ENCODE measurements at regions not wholly inside any gene's neighbourhood (a gene's known extent, or its start where the extent isn't known, plus 50 kb on each side); places are given as distances from the start of the nearest gene placed in this dataset.
"Not testable (repeated sequence)": the region's sequence is repeated elsewhere in the genome, so short reads cannot be mapped to it uniquely, and the experiment has no call there.

DNA sequence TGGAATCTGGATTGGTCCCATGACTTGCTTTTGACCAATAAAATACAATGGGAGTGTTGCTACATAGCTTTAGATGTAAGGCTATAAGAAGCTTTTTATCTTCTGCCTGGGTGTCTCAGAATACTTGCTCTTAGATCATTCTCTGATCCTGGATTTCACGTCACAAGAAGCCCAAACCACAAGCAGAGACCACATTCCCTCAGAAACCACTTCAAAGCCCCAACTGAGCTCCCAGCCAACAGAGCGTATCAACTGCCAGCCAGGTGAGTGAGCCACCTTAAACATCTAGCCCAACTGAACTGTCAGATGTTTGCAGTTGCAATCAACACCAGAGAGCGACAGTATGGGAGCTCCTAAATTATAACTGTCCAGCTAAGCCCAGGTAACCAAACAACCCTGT lies 687.1 kb downstream of the TLE1 start:
- peak; percentile 6 for DNase-seq (ENCODE audit: low spot score)

DNA sequence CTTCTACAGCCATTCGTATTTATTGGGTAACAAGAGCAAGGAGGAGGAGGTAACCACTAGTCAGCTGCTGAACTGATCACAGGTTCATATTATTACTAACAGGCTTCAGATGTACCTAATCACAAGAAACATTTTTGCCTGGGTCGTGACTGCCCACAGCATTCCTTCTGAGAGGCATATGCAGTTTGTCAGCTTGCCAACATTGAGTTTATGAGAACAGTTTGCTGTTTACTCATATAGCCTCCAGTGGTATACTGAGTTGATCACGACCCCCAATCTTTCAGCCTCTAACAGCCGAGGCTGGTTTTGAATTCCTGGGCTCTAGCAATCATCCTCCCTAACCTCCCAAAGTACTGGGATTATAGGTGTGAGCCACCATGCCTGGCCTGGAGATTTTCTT lies 693.6 kb downstream of the TLE1 start:
- DNase-seq (ENCODE audit: low spot score), result no peak

DNA sequence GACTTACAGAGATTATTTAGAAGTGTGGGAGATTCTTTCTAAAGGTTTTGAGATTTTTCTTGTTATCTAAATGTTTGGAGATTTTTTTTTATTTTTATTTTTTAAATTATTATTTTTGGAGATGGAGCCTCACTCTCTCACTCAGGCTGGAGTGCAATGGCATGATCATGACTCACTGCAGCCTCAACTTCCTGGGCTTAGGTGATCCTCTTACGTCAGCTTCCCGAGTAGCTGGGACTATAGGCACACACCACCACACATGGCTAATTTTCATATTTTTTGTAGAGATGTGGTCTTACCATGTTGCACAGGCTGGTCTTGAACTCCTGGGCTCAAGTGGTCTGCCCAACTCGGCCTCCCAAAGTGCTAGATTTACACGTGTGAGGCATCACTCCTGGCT lies 694.5 kb downstream of the TLE1 start:
- DNase-seq (ENCODE audit: low spot score), result no peak

DNA sequence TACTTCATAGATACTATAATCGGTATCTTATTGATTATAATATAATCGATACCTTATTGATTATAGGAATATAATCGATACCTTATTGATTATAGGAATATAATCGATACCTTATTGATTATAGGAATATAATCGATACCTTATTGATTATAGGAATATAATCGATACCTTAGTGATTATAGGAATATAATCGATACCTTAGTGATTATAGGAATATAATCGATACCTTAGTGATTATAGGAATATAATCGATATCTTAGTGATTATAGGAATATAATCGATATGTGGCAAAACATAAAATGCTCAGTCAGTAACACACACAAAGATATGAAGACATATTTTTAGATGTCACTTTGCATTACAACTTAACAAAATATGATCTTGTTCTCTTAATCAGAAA lies 703.8 kb downstream of the TLE1 start:
- DNase-seq (ENCODE audit: low spot score), result not testable (repeated sequence)

DNA sequence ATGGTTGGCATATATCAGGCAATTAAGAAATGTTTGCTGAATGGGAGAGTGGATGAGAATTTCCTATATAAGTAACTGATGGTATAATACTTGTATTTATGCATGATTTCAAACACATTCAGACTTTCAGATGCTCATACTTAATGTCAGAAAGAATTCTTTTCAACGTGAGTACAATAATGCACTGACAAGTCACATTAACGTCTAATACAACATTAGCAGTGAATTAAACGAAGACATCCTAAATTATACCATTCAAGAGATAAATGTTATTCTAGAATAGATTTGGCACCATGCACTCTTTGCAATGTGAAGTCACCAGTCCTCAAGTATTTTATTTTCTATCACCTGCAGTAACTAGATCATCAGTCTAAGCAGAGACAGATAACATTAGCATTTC lies 712.9 kb downstream of the TLE1 start:
- DNase-seq (ENCODE audit: low spot score), result no peak

DNA sequence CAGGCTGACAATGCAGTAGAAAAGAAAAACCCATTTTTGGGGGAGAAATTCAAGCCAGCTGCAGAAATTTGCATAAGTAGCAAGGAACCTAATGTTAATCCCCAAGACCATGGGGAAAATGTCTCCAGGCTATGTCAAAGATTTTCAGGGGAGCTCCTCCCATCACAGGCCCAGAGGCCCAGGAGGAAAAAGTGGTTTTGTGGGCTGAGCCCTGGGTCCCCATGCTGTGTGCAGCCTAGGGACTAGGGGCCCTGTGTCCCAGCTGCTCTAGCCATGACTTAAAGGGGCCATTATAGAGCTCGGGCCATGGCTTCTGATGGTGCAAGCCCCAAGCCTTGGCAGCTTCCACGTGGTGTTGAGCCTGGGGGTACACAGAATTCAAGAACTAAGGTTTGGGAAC lies 719.0 kb downstream of the TLE1 start:
- DNase-seq (ENCODE audit: low spot score), result not testable (repeated sequence)

DNA sequence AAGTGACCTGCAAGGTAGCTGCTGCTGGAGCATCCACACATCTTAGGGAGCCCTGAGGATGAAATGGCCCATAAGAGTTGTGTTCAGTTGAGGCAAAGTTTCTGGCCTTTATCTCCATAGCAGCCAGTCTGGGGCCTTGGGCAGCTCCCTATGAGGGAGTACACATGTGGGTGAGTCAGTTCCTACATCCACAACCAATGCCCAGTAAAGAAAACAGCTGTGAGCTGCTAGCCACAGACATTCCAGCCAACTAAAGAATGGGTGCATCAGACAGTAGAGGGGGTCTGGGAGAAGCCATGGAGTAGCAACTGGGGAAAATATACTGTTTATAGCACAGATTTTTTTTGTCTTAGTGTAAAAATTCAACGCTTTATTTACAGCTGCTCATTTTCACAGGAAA lies 720.7 kb downstream of the TLE1 start:
- DNase-seq (ENCODE audit: low spot score), result no peak

DNA sequence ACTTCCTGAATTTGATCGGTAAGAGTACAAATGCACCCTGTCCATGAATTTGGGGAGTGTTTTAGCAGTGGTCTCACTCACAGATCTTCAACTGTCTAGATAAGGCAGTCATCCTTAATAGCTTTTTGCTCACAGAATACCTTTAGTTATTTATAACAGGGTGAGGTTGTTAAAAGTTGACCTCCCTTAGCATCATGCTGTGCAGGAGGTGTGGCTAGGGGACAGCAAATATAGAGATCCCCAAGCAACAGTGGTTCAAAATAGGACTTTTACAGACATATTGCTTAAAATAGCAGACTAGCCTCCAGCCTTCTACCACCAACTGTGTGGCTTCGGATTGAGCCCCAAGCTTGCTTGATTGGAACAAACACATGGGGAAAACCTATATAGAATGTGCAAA lies 724.4 kb downstream of the TLE1 start:
- no peak for DNase-seq (ENCODE audit: low spot score)

DNA sequence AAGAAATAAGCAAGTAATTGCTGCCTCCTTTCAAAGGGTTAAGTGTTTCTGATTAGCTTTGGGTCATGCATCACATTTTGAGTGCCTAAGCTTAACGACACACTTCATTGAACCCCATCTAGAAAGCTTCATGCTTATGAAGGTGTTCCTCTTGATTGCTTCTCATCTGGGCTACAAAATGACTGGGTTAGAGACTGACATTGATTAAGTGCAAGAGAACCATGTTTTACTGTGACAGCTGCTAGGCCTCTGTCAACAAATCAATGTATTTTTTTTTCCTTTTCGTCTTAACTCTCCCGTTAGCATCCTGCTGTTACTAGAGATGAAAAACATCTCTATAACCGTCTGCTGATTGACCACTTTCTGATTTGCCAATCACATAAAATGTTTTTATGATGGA lies 725.0 kb downstream of the TLE1 start:
- no peak for DNase-seq (ENCODE audit: low spot score)

DNA sequence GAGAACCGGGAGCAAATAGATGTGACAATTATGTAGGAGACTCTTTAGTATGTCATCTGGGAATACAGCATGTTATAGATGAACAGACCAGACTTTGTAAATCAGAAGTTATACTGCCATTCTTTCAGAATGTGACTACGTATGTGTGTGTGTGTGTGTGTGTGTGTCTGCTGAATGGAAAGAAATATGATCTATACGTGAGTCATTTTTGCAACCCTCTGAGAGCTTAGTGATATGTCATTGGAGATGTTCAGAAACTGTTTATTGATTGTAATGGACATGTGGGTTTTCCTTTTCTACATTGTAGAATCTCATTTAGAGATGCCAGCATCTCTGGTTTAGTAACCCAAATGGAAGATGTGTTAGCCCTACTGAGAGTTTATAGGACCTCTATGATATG lies 731.5 kb downstream of the TLE1 start:
- no peak for DNase-seq (ENCODE audit: low spot score)

DNA sequence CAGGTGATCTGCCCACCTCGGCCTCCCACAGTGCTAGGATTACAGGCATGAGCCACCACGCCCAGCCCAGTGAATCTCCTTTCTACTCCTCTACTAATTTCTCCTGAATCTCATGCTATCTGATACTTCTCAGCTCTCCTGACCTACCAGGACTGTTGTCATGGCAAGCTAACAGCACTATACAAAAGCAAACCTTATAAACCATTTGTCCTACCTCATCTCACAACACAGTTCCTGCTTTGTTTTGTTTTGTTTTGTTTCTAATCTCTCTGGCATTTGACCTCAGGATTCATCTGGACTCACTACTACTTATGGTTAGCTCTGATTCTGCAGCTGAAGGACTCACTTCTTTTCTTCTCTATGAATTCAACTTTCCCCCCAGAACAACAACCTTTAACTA lies 734.8 kb downstream of the TLE1 start:
- DNase-seq (ENCODE audit: low spot score), result no peak

DNA sequence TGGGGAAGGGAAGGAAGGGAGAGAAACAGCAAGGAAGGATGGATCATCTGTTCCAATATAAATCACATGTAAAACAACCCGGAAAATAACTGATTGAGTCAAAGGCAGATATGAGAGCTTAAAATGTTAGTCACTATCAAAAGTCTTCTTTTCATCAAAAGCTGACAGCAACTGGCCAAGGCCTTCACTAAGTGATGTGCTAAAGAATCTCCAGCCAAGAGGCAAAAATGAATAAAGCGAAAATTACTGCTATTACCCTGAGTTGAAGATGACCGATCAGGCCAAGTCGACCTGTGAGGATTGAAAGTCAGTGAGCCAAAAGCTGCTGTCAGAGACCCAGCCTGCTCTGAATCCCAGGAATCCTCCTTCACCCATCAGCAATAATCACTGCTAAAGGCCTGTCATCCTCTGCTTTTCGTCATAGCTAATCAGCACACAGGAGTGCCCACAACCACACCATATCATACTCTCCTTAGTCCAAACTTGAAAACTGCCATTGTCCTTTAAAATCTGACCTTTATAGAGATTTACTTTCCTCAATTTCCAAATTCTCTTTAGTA lies 736.9 kb downstream of the TLE1 start:
- DNase-seq (ENCODE audit: low spot score), result no peak

DNA sequence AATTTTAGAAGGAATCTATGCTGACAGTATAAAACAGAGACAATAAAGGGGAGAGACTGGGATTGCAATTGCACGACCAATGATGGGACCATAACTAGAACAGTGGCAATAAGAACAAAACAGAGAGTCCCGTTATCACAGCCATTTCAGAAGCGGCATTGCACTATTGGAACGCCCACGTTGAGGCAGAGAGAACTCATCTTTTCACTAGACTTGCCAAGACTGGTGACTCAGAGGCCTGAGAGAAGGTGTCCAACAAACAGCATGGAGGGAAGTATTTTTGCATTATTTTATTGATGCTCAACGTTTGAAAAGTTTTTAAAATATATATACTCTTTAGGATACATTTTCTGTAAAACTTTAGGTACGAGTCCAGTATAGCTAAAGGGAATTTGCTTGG lies 737.7 kb downstream of the TLE1 start:
- peak; percentile 73 for DNase-seq (ENCODE audit: low spot score)

DNA sequence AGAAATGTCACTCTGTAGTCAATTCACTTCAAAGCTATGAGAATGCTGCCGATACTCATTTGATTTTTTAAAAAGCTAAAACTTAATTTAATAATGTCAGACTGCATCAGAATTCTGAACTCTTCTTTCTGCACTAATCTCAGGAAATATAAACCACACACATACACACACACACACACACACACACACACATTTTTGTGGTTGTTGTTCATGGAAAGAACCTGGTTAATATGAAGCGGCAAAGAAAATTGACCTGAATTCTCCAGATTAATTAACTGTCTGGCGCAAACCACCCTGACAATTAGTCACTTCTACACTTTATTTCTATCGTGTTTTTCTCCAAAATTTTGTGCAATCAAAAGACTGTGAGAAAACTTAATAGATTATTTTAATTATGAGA lies 740.5 kb downstream of the TLE1 start:
- DNase-seq (ENCODE audit: low spot score), result no peak

DNA sequence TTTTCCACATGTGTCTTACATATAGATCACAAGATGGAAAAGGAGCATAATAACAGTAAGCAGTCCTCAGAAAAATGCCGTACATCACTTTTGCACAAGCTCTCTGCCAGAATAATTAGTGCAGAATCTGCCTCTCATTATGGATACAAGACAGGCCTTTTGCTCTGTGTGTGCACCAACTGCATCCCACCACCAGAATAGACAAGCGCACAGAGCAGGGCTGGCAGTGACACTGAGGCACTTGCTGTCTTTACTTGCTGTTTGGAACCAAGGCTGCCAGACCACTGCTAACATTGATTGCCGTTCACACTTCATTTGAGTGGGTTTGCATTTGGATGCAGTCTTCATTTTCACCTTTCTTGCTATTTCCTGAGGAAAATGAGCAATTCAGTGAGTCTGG lies 741.3 kb downstream of the TLE1 start:
- no peak for DNase-seq (ENCODE audit: low spot score)

DNA sequence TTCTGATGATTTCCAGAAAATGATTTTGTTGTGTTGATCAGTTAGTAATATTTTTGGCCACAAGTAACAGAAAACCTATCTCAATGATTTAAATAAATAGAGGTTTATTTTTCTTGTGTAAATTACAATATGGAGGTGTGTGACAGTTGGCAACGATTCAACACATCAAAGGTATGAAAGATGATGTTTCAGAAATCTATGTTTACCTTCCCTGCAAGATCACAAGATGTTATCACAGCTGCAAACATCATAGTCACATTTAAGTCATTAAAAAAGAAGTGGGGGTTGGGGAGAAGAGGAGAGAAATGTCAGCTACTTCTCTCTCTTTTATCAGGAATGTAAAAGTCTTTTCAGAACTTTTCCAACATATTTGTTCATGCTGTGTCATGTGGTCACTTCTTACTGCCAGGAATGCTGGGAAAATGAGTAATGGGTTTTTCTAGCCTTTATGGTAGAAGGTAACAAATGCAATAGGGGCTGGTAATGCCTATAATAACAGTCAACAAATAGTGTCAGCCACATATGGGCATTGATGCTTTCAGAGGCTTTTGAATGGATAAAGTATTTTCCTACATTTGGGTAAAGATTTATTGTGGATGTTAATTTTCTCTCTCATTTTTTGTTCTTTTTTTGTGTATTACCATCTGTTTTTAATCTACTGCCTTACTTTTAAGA lies 742.7 kb downstream of the TLE1 start:
- no peak for DNase-seq (ENCODE audit: low spot score)

DNA sequence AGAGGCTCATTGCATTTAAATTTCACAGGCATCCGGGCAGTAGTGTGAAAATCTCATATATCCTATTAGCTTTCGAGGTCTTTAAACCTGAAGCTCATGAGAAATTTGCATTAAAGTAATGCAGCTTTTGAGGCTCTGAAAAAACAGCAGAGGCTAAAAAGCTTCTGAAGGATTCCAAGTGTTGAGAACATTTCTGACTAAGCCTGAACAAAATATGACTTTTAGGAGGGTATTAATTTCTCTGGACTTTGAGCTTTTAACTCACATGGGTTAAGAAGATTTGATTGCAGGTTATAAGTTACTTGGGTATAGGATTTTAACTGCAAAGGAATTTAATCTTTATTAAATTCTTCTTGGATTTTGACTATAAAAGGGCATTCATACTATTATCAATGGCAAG lies 743.9 kb downstream of the TLE1 start:
- no peak for DNase-seq (ENCODE audit: low spot score)

DNA sequence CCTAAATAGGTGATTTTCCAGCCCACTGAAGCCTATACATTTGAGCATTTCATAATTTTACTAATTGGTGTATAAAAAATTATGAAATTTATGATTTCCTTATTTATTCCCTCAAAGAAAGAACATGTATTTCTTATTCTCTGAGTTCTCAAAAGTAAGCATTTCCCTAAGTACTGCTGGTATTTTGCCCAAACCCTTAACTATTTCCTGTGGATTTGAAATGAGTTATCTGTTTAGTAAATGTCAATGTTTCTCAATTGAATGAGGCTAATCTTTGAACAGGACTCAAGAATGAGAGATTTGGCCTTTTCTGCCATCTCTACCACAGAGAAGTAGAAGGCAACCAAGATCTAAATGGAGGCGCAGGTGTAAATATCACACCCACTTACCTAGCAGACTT lies 751.7 kb downstream of the TLE1 start:
- DNase-seq (ENCODE audit: low spot score), result no peak

DNA sequence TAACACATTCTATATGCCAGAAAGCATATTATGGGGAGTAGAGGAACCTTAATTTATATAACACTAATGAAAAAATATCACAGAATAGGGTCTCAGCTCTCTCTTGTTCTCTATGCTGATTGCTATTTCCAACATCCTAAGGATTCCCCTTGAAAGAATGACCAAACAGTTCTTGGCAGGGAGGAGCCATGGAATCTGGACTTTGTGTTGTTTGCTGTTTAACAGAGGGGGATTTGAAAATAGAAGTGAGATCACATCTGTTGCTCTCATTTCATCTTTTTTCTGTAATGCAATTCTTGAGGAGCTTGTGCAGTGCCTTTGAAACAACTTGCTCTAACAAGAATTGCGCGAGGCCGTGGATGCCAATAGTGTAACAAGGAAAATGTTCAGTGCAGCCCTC lies 755.3 kb downstream of the TLE1 start:
- DNase-seq (ENCODE audit: low spot score), result no peak

DNA sequence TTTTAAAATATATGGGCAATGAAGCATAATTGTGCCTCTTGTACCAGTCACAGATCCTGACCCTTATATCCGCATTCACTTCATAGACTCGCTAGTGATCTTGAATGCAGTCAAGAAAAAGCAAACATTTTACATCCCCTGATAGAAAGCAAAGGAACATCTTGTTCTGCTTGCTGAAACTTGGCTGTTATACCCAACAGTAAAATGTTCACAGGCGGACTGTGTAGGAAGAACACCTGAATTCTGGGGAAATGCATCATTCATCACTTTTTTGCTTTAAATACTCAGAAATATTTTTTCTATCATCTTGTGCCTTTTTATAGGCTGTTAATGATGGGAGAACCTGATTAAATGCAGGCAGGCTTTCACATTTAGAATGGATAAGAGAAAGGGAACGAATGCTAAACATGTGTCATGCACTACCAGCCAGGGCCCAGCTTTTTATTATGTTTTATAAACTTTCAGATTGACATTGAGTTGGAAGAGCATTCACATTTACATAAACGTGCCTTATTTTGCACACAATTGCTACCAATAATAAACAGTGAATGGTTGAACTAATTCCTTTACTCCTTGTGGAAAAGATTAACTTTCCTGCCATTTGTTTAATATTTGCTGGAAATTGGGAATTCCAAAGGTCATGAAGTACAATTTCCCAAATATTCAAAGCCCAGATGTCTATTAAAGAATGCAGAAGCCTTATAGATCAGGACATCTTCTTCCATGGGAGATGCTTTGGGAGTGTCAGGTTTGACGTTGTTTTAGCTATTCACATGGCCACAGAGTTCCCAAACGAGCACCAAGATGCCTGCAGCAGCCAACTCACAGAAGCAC lies 756.2 kb downstream of the TLE1 start:
- no peak for DNase-seq (ENCODE audit: low spot score)

DNA sequence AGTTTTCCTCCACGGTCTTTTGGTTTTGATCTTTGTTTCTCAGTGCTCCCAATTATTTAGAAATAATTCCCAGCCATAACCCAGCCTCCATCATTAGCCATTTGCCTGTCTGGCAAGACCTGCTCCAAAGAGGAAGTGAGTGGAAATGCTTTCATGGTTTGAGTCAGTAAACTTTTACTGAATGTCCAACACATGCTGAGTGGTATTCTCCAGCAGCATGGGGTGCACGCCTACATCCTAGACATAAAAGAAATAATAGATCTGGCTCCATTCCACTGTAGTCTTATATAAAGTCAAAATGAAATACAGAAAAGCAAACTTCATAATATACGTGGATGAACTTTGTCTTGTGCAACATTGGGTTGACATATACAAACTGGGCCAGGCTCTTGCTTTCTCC lies 757.2 kb downstream of the TLE1 start:
- no peak for DNase-seq (ENCODE audit: low spot score)

DNA sequence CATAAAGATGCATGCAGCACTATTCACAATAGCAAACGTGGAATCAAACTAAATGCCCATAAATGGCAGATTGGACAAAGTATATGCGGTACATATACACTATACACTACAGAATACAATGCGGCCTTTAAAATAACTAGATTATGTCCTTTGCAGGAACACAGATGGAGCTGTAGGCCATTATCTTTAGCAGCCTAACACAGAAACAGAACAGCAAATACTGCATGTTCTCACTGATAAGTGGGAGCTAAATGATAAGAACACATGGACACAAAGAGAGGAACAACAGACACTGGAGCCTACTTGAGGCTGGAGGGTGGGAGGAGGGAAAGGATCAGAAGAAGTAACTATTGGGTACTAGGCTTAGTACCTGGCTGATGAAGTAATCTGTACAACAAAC lies 758.2 kb downstream of the TLE1 start:
- no peak for DNase-seq (ENCODE audit: low spot score)

DNA sequence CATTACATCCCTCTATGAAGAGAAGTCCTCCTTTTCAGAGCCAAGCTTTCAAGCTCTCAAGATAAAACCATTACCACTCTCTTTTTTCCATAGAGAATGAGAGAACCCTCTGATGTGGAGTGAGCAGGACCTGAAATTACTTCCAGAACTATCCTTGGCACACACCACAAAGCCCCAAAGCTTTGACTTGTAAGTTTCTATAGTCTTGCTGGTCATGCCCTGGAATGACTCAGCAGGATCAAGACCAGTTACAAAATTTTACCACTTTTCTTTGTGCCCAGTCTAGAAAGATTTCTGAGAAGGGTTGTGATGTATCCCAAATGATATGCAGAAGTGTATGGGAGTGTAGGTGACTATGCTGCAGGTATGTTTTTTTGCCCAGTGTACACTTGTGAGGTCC lies 760.6 kb downstream of the TLE1 start:
- DNase-seq (ENCODE audit: low spot score), result no peak

DNA sequence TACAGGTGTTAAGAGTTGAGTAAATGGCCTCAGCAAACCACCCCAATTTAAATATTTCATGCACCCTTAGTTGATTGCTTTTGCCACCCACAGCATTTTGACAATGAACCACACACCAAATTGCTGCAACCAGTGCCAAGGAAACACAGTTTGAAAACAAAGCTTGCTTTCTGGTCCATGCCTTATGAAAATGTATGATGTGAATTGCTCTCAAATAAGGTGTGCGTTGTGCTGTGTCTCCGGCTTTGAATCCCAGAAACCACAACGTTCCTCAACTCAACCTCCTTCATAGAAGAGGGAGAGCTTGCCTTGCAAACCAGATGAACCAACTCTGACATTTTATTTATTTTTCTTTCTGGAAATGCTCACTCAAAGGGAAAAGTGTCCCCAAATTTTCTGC lies 762.7 kb downstream of the TLE1 start:
- DNase-seq (ENCODE audit: low spot score), result no peak
